Keratinocyte (primary cell): ENCODE measurements at regions not wholly inside any gene's neighbourhood (a gene's known extent, or its start where the extent isn't known, plus 50 kb on each side); places are given as distances from the start of the nearest gene placed in this dataset.

ENCODE experiments used
- DNase-seq: peaks from one replicate; pipeline ENCODE4 v3.0.0-alpha.2; 2011; ENCODE audit warnings: low read depth, missing footprints, low spot score
- FAIRE-seq: peaks from 2 replicates; lab custom pipeline; 2011; peaks lifted over from hg19 to GRCh38; lab: Jason Lieb, UNC
- H2AFZ ChIP-seq: 2 replicates; pipeline ENCODE4 v1.6.0; 2012; ENCODE audit warnings: low read length, control low read depth, inconsistent platforms; ENCODE audit not compliant: control insufficient read depth
- H3K27ac ChIP-seq: 2 replicates; pipeline ENCODE4 v1.5.1; 2011; ENCODE audit warnings: low read length; ENCODE audit not compliant: control insufficient read depth, insufficient read depth
- H3K27me3 ChIP-seq: 3 replicates; pipeline ENCODE4 v1.6.0; 2011; ENCODE audit warnings: low read length; ENCODE audit not compliant: control insufficient read depth, insufficient read depth; ENCODE audit errors: extremely low read depth
- H3K36me3 ChIP-seq, 2 experiments: 2 replicates in 1 of 2; 3 replicates in 1 of 2; pipeline ENCODE4 v1.5.1; 2011; ENCODE audit warnings: low read length in 2 of 2, mild to moderate bottlenecking in 1 of 2; ENCODE audit not compliant: control insufficient read depth in 2 of 2, insufficient read depth in 2 of 2; ENCODE audit errors: extremely low read depth in 1 of 2
- H3K4me1 ChIP-seq: 3 replicates; pipeline ENCODE4 v1.5.1; 2011; ENCODE audit warnings: low read length; ENCODE audit not compliant: control insufficient read depth, insufficient read depth; ENCODE audit errors: extremely low read depth
- H3K4me2 ChIP-seq: 3 replicates; pipeline ENCODE4 v1.6.0; 2011; ENCODE audit warnings: low read depth, low read length; ENCODE audit not compliant: control insufficient read depth, insufficient read depth; ENCODE audit errors: extremely low read depth
- H3K4me3 ChIP-seq, 3 experiments: fragments of 200-600 bp in 1 of 3; sonication (generic) in 1 of 3; 2 replicates in 2 of 3; 3 replicates in 1 of 3; pipeline ENCODE4 v1.5.1; 2011 to 2016; ENCODE audit warnings: low read length in 3 of 3, mild to moderate bottlenecking in 3 of 3, control low read depth in 2 of 3, inconsistent platforms in 1 of 3, low read depth in 1 of 3, mixed read lengths in 1 of 3, mixed run types in 1 of 3, moderate library complexity in 1 of 3; ENCODE audit not compliant: control insufficient read depth in 2 of 3, insufficient read depth in 2 of 3; ENCODE audit errors: extremely low read depth in 1 of 3
- H3K79me2 ChIP-seq: 2 replicates; pipeline ENCODE4 v1.6.0; 2012; ENCODE audit warnings: low read length; ENCODE audit not compliant: control insufficient read depth, insufficient read depth
- H3K9ac ChIP-seq: 3 replicates; pipeline ENCODE4 v1.6.0; 2011; ENCODE audit warnings: low read length; ENCODE audit not compliant: control insufficient read depth, insufficient read depth; ENCODE audit errors: extremely low read depth
- H3K9me1 ChIP-seq: 3 replicates; pipeline ENCODE4 v1.6.0; 2011; ENCODE audit warnings: low read length; ENCODE audit not compliant: control insufficient read depth, insufficient read depth; ENCODE audit errors: extremely low read depth
- H3K9me3 ChIP-seq: 2 replicates; pipeline ENCODE4 v1.5.1; 2012; ENCODE audit warnings: low read depth, low read length; ENCODE audit not compliant: control insufficient read depth
- H4K20me1 ChIP-seq: 3 replicates; pipeline ENCODE4 v1.6.0; 2011; ENCODE audit warnings: low read length; ENCODE audit not compliant: control insufficient read depth, insufficient read depth; ENCODE audit errors: extremely low read depth
- EZH2 ChIP-seq: IDR thresholded peaks from one replicate; pipeline ENCODE4 v1.6.1; 2012; ENCODE audit warnings: inconsistent platforms, mild to moderate bottlenecking, low read length, moderate library complexity
- dilution Hi-C: fragments of 300-500 bp; cut with MboI; formaldehyde crosslinking; loops from one replicate; pipeline ENCODE4 v1.7.0; 2020; ENCODE audit warnings: low sequenced_read_pairs; ENCODE audit not compliant: extremely low pct_ligation_motif_present
- TF ChIP-seq, protein P1 (sequence below), 3 experiments: IDR thresholded peaks in 1 of 3; conservative IDR thresholded peaks in 1 of 3; optimal IDR thresholded peaks in 1 of 3; 2 replicates in 2 of 3; 3 replicates in 1 of 3; pipeline versions ENCODE3 to v1.5.1; 2011; ENCODE audit warnings: low read length in 3 of 3, mild to moderate bottlenecking in 3 of 3, moderate library complexity in 2 of 3, control low read depth in 1 of 3, inconsistent platforms in 1 of 3; ENCODE audit not compliant: insufficient read depth in 2 of 3; ENCODE audit errors: extremely low read depth in 1 of 3

DNA sequence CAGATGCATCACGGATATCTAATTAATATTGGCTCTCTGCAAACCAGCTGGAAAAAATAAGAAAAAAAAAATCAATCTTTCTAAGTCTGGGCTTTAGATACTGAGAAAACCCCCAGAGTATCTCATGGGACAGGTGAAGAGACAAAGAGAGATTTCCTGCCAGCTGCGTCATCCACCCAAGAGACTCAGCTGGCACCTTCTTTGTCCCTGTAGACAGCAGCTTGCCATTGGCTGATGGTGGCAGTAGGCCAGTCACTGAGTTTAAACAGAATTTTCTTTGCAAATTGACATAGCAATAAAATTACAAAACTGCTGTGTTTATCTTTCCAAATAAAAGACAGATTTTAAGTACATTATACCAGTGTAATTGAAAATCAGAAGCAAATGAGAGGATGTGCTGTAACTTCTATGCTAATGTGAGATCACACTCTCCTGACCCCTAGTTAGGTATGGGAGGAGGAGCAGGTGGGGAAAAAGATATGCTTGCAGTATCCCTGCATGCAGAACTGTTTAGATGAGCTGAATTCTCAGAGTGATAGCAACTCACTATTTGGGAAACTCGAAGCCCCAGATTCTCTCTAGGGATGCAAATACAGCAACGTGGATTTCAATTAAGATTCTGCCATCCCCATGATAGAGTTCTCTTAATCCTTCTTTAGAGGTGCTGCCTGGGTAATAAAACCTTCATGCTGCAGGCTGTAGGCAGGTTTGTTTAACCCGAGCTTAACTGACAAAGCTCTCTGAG lies 72.2 kb downstream of the NMUR2 start:
- no peak overlapping the region for H3K9ac ChIP-seq
- H3K36me3 ChIP-seq, result no peaks in the 10 kb centered on the region
- no peaks in the 10 kb centered on the region for H3K27me3 ChIP-seq
- H3K4me2 ChIP-seq, result no peak overlapping the region
- no peak overlapping the region for H3K27ac ChIP-seq
- H3K4me3 ChIP-seq, result no peak overlapping the region
- TF ChIP-seq, protein P1, sequence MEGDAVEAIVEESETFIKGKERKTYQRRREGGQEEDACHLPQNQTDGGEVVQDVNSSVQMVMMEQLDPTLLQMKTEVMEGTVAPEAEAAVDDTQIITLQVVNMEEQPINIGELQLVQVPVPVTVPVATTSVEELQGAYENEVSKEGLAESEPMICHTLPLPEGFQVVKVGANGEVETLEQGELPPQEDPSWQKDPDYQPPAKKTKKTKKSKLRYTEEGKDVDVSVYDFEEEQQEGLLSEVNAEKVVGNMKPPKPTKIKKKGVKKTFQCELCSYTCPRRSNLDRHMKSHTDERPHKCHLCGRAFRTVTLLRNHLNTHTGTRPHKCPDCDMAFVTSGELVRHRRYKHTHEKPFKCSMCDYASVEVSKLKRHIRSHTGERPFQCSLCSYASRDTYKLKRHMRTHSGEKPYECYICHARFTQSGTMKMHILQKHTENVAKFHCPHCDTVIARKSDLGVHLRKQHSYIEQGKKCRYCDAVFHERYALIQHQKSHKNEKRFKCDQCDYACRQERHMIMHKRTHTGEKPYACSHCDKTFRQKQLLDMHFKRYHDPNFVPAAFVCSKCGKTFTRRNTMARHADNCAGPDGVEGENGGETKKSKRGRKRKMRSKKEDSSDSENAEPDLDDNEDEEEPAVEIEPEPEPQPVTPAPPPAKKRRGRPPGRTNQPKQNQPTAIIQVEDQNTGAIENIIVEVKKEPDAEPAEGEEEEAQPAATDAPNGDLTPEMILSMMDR (optimal IDR thresholded peaks at IDR 0.05 in 1 of 3, IDR thresholded peaks at IDR 0.05 in 1 of 3, conservative IDR thresholded peaks at IDR 0.05 in 1 of 3; ENCODE audit: extremely low read depth in 1 of 3, insufficient read depth in 2 of 3, low read length in 3 of 3), result no peak
- TF ChIP-seq EZH2, result no peak
- H3K9me3 ChIP-seq, result no peaks in the 10 kb centered on the region
- H3K4me1 ChIP-seq, result no peaks in the 10 kb centered on the region
- H4K20me1 ChIP-seq, result no peaks in the 10 kb centered on the region
- no peaks in the 10 kb centered on the region for H3K9me1 ChIP-seq
- dilution Hi-C loops, result no loop called here
- H3K79me2 ChIP-seq, result no peaks in the 10 kb centered on the region
- DNase-seq, result no peak
- FAIRE-seq, result no peak
- H2AFZ ChIP-seq, result no peak overlapping the region

DNA sequence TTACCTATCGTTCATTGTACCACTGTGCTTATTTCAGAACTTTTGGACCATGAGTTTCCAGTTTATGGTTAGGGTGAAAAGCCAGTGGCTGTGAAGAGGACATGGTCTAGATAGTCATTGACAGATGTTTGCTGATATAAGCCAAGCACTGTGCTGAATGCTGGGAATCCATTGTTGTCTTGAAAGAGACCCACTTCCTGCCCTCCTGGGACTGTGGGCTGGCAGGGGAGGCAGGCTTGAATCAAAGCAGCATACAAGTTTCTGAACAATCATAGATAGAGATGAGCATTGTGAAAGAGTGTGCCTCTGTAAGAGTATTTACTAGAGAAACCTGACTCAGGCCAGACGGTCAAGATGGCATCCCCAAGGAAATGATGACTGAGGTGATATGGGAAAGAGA lies 73.4 kb downstream of the NMUR2 start:
- dilution Hi-C loops, result no loop called here
- Histone ChIP-seq H3K79me2 (no peaks in the 10 kb centered on the region), H3K9me1 (no peaks in the 10 kb centered on the region), H3K36me3 (no peaks in the 10 kb centered on the region), H3K4me2 (no peak overlapping the region), H3K9ac (no peak overlapping the region), H3K27me3 (no peaks in the 10 kb centered on the region), H3K9me3 (no peaks in the 10 kb centered on the region), H4K20me1 (no peaks in the 10 kb centered on the region), H2AFZ (no peak overlapping the region), H3K4me1 (no peaks in the 10 kb centered on the region), H3K27ac (no peak overlapping the region), H3K4me3 (no peak overlapping the region)
- TF ChIP-seq, protein P1 (optimal IDR thresholded peaks at IDR 0.05 in 1 of 3, IDR thresholded peaks at IDR 0.05 in 1 of 3, conservative IDR thresholded peaks at IDR 0.05 in 1 of 3; ENCODE audit: extremely low read depth in 1 of 3, insufficient read depth in 2 of 3, low read length in 3 of 3), result no peak
- no peak for TF ChIP-seq EZH2
- no peak for DNase-seq
- FAIRE-seq, result no peak
